Activated T-helper 1 cell treated with anti-CD3 and anti-CD28 coated beads, Interleukin-12 subunit alpha, Interleukin-12 subunit beta, Interleukin-2, Interleukin-4 antibody, amounts not matched to agents 30 ng/mL and 10 ng/mL and 1 ng/mL, durations not matched to agents 14 hours and 24 hours and 36 hours (primary cell): ENCODE measurements at regions not wholly inside any gene's neighbourhood (a gene's known extent, or its start where the extent isn't known, plus 50 kb on each side); places are given as distances from the start of the nearest gene placed in this dataset.
"Not testable (repeated sequence)": the region's sequence is repeated elsewhere in the genome, so short reads cannot be mapped to it uniquely, and the experiment has no call there.

Experiments
- DNase-seq: peaks from one replicate; pipeline ENCODE4 v3.0.0; 2021; ENCODE audit warnings: low spot score
- H3K27ac Mint-ChIP-seq: one replicate; pipeline ENCODE4 v1.8.0; 2021; ENCODE audit warnings: mild to moderate bottlenecking, mixed read lengths
- H3K27me3 Mint-ChIP-seq: one replicate; pipeline ENCODE4 v1.8.0; 2022; ENCODE audit warnings: mild to moderate bottlenecking, moderate library complexity, mixed read lengths; ENCODE audit not compliant: insufficient read depth
- H3K36me3 Mint-ChIP-seq: one replicate; pipeline ENCODE4 v1.8.0; 2021; ENCODE audit warnings: low read depth, mixed read lengths
- H3K4me1 Mint-ChIP-seq: one replicate; pipeline ENCODE4 v1.8.0; 2021; ENCODE audit warnings: low read depth, mixed read lengths
- H3K4me3 Mint-ChIP-seq: one replicate; pipeline ENCODE4 v1.8.0; 2021; ENCODE audit warnings: mild to moderate bottlenecking, moderate library complexity, mixed read lengths
- H3K9me3 Mint-ChIP-seq: one replicate; pipeline ENCODE4 v1.8.0; 2021; ENCODE audit warnings: mixed read lengths
- intact Hi-C: fragments of 100-400 bp; cut with micrococcal nuclease; formaldehyde crosslinking; loops from one replicate; pipeline ENCODE4 v1.15.1; 2024

- H3K36me3 Mint-ChIP-seq, H3K4me1 Mint-ChIP-seq, DNase-seq, intact Hi-C loops, H3K27ac Mint-ChIP-seq, H3K9me3 Mint-ChIP-seq, H3K4me3 Mint-ChIP-seq: not testable (repeated sequence)
- peaks cover 22% of the 10 kb centered on the region for H3K27me3 Mint-ChIP-seq
Measured at GRCh38 chr10:22467393-22467792, 122.1 kb downstream of the SPAG6 start.

GRCh38 chr10:22468570-22469320 is 123.4 kb downstream of the SPAG6 start:
- H3K9me3 Mint-ChIP-seq: no peaks in the 10 kb centered on the region

GRCh38 chr10:22473044-22473443 is 127.7 kb downstream of the SPAG6 start:
- H3K4me3 Mint-ChIP-seq: no peak overlapping the region
- H3K36me3 Mint-ChIP-seq: no peaks in the 10 kb centered on the region
- no peaks in the 10 kb centered on the region for H3K9me3 Mint-ChIP-seq
- no peak overlapping the region for H3K27ac Mint-ChIP-seq
- intact Hi-C loops: loop anchor here (10.0 kb wide), 1 partner anchor 978 kb away; no protein-coding TSS in a partner anchor
- H3K27me3 Mint-ChIP-seq: peaks cover 56% of the 10 kb centered on the region
- no peak for DNase-seq
- peaks cover 12% of the 10 kb centered on the region for H3K4me1 Mint-ChIP-seq

More at GRCh38 chr10:22468570-22469320, 123.4 kb downstream of the SPAG6 start:
- Mint-ChIP-seq H3K27me3 (peaks cover 30% of the 10 kb centered on the region), H3K4me1 (no peaks in the 10 kb centered on the region), H3K27ac (no peak overlapping the region), H3K36me3 (no peaks in the 10 kb centered on the region), H3K4me3 (no peak overlapping the region)
- intact Hi-C loops: no loop called here
- no peak for DNase-seq

- intact Hi-C loops: loop anchor here (10.0 kb wide), 1 partner anchor 979 kb away; no protein-coding TSS in a partner anchor
- DNase-seq: no peak
- H3K27me3 Mint-ChIP-seq: peaks cover 59% of the 10 kb centered on the region
- H3K4me1 Mint-ChIP-seq: peaks cover 12% of the 10 kb centered on the region
- H3K9me3 Mint-ChIP-seq: no peaks in the 10 kb centered on the region
- H3K4me3 Mint-ChIP-seq: no peak overlapping the region
- H3K27ac Mint-ChIP-seq: no peak overlapping the region
- no peaks in the 10 kb centered on the region for H3K36me3 Mint-ChIP-seq
Measured at GRCh38 chr10:22473459-22473858, 128.2 kb downstream of the SPAG6 start.

- Mint-ChIP-seq H3K27ac (peak overlapping the region; percentile 86), H3K9me3 (no peaks in the 10 kb centered on the region)
Measured at GRCh38 chr10:22475651-22476600, 130.6 kb downstream of the SPAG6 start.

GRCh38 chr10:22476601-22477321 is 131.5 kb downstream of the SPAG6 start:
- no peaks in the 10 kb centered on the region for H3K9me3 Mint-ChIP-seq
- H3K27me3 Mint-ChIP-seq: peaks cover 59% of the 10 kb centered on the region
- no peak for DNase-seq

More at GRCh38 chr10:22475651-22476600, 130.6 kb downstream of the SPAG6 start:
- Mint-ChIP-seq H3K4me3 (peak overlapping the region; percentile 86), H3K4me1 (peaks cover 20% of the 10 kb centered on the region), H3K36me3 (no peaks in the 10 kb centered on the region), H3K27me3 (peaks cover 61% of the 10 kb centered on the region)
- intact Hi-C loops: loop anchor here (1.0 to 10.0 kb wide), 5 partner anchors 39 to 981 kb away; no protein-coding TSS in a partner anchor
- peak; percentile 3 for DNase-seq

GRCh38 chr10:22477334-22478287 is 132.3 kb downstream of the SPAG6 start:
- Mint-ChIP-seq H3K27ac (no peak overlapping the region), H3K36me3 (no peaks in the 10 kb centered on the region), H3K4me3 (peak overlapping the region; percentile 33), H3K27me3 (peaks cover 56% of the 10 kb centered on the region), H3K4me1 (peaks cover 26% of the 10 kb centered on the region), H3K9me3 (no peaks in the 10 kb centered on the region)
- DNase-seq: no peak
- intact Hi-C loops: loop anchor here (5.0 to 10.0 kb wide), 2 partner anchors 510 to 983 kb away; no protein-coding TSS in a partner anchor

More at GRCh38 chr10:22476601-22477321, 131.5 kb downstream of the SPAG6 start:
- Mint-ChIP-seq H3K4me1 (peaks cover 20% of the 10 kb centered on the region), H3K27ac (no peak overlapping the region), H3K36me3 (no peaks in the 10 kb centered on the region), H3K4me3 (peak overlapping the region; percentile 48)
- intact Hi-C loops: loop anchor here (5.0 to 10.0 kb wide), 2 partner anchors 511 to 982 kb away; no protein-coding TSS in a partner anchor

- Mint-ChIP-seq H3K4me1 (peaks cover 34% of the 10 kb centered on the region), H3K9me3 (no peaks in the 10 kb centered on the region), H3K4me3 (no peak overlapping the region), H3K27me3 (peaks cover 47% of the 10 kb centered on the region), H3K36me3 (no peaks in the 10 kb centered on the region), H3K27ac (no peak overlapping the region)
- no peak for DNase-seq
- intact Hi-C loops: loop anchor here (5.0 to 10.0 kb wide), 2 partner anchors 509 to 984 kb away; no protein-coding TSS in a partner anchor
Measured at GRCh38 chr10:22478555-22479334, 133.4 kb downstream of the SPAG6 start.

- Mint-ChIP-seq H3K9me3 (no peaks in the 10 kb centered on the region), H3K4me1 (peaks cover 34% of the 10 kb centered on the region), H3K4me3 (no peak overlapping the region), H3K36me3 (no peaks in the 10 kb centered on the region), H3K27me3 (peaks cover 41% of the 10 kb centered on the region), H3K27ac (no peak overlapping the region)
- no peak for DNase-seq
- intact Hi-C loops: loop anchor here (5.0 to 10.0 kb wide), 2 partner anchors 508 to 985 kb away; no protein-coding TSS in a partner anchor
Measured at GRCh38 chr10:22479419-22479818, 134.1 kb downstream of the SPAG6 start.

- Mint-ChIP-seq H3K27me3 (peaks cover 28% of the 10 kb centered on the region), H3K36me3 (no peaks in the 10 kb centered on the region), H3K27ac (no peak overlapping the region), H3K4me1 (peaks cover 22% of the 10 kb centered on the region), H3K9me3 (no peaks in the 10 kb centered on the region), H3K4me3 (no peak overlapping the region)
- intact Hi-C loops: loop anchor here (5.0 kb wide), 1 partner anchor 964 kb away; no protein-coding TSS in a partner anchor
- DNase-seq: no peak
Measured at GRCh38 chr10:22481106-22481505, 135.8 kb downstream of the SPAG6 start.
